ENCODE measurements at regions not wholly inside any gene's neighbourhood (a gene's known extent, or its start where the extent isn't known, plus 50 kb on each side); places are given as distances from the start of the nearest gene placed in this dataset.
"Not testable (repeated sequence)": the region's sequence is repeated elsewhere in the genome, so short reads cannot be mapped to it uniquely, and the experiment has no call there.

DNA sequence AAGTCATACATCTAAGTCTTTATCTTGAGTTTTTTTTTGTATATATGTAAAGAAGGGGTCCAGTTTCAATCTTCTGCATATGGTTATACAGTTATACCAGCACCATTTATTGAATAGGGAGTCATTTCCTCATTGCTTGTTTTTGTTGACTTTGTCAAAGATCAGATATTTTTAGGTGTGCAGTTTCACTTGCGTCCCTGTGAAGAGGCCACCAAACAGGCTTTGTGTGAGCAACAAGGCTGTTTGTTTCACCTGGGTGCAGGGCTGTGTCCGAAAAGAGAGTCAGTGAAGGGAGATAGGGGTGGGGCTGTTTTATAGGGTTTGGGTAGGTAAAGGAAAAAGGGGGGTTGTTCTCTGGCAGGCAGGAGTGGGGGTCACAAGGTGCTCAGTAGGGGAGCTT is 663.2 kb upstream of the BCHE start:
- DNase-seq: not testable (repeated sequence)

DNA sequence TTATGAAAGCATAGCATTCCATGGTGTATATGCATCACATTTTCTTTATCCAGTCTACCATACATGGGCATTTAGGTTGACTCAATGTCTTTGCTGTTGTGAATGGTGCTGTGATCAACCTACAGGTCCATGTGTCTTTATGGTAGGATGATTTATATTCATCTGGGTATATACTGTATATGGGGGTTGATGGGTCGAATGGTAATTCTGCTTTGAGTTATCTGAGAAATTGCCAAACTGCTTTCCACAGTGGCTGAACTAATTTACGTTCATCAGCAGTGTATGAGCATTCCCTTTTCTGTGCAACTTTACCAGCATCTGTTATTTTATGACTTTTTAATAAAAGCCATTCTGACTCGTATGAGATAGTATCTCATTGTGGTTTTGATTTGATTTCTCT is 662.4 kb upstream of the BCHE start:
- no peak for DNase-seq

DNA sequence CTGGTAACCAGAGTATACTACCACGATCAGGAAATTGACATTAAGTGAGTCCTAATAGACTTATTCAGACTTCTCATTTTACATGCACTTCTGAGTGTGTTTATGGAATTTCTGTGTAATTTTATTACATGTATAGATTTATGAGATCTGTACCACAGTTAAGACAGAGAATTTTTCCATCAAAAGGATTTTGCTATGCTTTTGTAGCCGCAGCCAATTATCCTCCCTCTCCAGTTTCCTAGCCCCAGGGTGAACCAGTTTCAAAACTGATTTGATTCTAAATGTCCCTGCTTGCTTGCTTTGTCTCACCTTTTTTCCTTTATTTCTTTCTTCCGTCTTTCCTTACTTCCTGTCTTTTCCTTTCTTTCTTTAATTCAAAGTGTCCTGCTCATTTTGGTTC is 661.2 kb upstream of the BCHE start:
- peak; percentile 37 for DNase-seq

DNA sequence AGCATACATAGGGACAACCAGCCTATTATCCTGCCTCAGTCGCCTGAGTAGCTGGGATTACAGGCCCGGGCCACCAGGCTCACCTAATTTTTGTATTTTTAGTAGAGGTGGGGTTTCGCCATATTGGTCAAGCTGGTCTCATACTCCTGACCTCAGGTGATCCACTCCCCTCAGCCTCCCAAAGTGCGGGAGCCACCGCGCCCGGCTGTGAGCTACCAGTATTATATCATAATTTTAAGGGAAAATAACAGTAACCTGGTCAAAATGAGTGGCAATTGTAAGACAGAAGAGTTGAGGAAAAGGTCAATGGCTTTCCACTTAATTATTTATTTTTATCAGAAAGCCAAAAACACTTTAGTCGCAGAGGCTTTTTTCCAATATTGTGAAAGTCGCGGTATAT is 652.6 kb upstream of the BCHE start:
- DNase-seq: no peak

DNA sequence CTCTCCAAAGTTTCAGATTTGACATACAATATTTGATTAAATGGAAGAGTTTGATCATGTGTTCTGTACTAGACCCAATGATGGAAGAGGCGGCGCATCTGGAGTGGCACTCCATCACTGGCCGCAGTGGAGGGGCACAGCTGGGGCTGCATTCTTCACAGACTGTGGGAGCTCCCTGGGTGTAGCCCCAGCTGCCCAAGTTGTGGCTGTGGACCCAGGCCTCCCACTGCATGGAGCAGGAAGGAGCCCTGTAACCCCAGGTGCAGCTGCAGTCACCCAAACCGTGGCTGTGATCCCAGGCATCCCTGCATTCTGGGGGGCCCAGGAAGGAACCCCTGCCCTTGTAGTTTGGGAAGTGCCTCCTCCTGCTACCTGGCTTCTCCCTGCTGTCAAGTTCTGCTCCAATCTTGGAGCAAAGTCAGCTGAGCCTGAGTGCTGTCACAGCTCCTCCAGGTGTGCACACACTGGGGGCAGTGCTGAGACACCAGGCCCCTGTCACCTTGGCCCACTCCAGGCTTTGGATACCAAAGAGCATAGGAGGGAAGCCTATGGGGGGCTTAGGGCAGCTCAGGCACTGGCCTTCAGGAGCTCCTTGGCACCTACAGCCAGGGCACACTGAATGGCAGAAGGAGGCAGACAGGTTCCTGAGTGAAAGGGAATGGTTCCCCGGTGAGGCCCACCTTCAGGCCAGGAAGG is 651.9 kb upstream of the BCHE start:
- DNase-seq: no peak

DNA sequence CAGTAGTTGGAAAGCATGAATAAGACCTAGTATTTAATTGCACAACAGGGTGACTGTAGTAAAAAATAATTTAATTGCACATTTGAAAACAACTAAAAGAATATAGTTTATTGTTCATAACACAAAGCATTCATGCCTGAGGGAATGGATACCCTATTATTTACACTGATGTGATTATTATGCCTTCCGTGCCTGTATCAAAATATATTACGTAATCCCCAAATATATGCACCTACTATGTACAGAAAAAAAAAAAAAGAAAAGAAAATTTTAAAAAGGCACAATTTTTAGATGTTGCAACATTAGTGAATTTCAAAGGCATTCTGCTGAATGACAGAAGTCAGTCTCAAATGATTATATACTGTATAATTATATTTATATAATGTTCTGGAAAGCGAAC is 647.2 kb upstream of the BCHE start:
- DNase-seq: no peak

DNA sequence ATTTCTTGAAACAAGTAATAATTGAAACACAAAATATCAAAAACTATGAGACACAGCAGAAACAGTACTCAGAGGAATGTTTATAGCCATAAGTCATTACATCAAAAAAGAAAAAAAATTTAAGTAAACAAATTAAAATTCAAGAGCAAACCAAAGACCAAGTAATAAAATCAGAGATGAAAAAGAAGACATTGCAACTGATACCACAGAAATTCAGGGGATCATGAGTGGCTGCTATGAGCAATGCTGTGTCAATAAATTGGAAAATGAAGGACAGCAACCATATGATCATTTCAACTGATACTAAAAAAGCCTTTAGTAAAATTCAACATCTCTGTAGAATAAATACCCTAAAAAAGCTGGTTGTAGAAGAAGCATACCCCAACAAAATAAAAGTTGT is 644.1 kb upstream of the BCHE start:
- no peak for DNase-seq

DNA sequence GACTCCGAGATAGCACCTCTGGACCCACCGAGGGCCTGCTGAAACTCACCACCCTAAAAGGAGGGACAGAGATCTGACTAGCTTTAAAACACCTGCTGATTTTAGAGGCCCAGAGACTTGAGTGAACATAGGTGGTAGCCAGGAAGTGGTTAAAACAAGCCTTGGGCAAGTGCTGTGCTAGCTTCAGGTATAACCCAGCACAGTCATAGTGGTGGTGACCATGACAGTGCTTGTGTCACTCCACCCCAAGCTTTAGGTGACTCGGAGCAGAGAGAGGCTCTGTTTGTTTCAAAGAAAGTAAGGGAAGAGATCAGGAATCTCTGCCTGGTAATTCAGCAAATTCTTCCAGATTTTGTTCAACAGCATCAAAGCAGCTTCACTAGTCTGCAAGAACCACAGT is 641.1 kb upstream of the BCHE start:
- DNase-seq: no peak

DNA sequence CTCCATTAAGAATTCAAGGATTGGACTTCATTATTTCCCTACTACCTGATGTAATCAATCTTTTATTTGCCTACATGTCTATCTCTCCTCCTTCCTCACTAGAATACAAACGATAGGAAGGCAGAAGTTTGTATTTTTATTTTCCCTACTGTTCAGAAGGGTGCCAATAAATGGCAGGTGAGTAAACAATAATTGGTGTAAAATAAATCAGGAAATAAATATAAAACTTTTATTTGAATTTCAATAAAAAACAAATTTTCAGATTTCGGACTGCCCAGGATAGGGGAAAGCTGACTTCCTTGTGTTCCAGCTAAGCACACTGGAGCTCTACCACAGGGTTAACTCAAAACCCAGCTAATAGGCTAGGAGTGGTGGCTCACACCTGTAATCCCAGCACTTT is 636.3 kb upstream of the BCHE start:
- no peak for DNase-seq

DNA sequence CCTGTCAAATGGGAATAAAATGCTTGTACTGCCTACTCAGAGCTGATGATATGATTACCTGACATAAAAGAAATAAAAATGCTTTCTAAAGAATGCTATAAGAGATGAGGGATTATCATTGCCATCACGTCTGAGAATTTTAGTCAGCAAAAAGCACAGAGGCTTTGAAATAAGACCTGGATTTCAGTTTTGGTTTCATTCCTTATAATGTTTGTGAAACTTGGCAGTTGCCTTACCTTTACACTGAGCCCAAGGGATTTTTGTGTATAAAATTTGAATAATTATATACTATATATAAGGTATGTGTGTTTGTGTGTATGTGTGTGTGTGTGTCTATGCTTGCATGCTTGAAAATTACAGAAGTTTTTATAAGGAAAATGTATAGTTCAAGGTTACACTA is 634.8 kb upstream of the BCHE start:
- no peak for DNase-seq

DNA sequence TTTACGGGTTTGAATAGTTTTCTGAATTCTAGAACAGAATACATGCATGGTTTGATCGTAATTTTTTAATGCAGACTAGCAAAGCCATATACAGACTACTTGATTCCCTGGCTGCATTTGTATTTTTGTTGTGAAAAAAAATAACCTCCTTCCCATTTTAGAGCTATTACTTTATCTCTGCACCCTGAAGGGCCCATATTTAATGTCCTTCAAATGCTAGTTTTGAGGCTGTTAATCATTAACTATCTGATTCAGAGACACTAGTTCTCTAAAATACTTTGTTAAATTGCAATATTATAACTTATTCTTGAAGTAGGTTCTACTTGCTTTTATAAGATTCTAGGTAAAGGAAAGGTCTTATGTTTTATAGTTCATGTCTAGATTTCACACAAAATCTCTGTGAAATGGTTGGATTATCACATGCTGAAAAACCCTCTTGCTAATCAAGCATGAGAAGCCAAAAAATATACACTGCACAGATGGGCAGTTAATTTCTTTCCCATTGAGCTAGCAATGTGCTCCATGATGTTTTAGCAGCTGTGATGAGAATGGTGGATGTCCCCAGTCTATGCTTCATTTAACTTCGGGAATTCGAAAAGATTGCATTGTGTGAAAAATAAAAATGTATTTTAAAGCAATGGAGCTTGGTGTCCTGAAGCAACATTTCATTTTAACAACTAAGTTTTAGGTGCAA is 634.0 kb upstream of the BCHE start:
- no peak for DNase-seq

DNA sequence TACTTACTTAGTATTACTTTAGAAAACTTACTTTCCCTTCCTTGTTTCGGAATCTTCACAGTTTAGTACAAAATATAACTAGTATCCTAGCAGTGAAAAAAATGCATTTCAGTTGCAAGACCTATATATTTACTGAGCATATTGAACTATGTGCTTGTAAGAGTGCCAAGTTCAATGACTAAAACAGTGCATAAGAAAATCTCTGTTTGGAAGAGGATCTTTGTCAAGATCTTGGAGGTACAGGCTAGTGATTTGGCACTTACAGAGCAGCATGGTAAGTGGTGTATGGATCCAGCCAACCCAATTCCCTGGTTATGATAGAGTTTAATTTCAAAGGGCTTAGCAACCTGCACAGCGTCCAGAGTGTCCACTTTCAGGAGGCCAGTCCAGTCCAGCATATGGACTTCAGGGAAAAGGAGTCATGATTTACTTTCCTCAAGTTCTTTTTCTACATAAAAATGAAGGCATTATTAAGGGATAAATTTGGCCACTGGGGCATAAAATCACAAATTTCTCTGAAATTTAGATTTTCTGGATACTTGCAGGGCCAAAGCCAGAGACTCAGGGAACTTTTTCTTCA is 625.8 kb upstream of the BCHE start:
- DNase-seq: no peak

DNA sequence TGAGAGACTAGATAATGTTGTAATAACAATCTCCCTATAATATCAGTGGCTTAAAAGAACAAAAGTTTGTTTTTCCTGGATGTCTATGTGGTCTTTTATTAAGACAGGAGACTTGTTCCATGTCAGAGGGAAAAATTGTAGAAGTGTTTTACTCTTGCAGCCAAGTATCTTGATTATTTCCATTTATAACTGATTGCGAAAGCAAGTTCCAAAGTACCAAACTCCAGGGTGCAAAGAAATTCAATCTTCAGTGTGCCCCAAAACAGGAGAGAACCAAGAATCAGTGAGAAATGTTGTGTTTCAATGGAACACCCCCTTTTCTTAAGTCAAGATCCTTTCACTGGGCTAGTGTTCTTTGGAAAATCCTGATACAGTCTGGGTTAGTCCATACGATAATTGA is 624.4 kb upstream of the BCHE start:
- DNase-seq: no peak

DNA sequence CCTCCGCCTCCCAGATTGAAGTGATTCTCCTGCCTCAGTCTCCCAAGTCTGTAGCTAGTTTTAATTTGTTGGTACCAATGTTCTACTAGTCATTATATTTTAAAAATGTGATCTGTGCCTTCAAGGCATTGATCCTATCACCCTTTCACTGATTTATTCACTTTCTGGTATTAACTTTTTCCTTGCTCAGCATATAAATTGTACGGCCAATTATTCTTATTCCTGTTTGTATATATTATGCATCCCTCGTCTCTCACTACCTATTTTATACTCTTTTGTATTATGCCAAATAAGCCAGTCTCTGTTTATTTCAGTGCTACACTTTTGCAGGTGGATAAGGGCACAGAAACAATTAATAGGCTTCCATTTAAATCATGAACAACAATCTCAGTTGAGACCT is 620.2 kb upstream of the BCHE start:
- DNase-seq: no peak

DNA sequence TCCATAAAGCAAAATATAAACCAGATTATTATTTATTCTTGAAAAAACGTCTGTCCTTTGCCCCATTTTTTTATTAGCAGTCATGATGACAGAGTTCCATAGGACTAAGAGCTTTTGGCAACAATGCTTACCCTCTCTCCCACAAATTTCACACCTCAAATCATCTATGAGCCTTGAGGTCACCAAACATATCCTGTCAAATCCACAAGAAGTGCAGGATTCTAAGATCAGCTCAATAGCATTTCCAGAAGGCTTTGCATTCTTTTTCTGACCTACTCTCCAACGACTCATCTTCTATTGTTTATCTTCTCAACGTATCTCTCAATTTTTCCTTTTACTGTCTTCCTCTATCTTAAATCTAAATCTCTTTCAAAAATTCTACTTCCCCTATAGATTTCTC is 619.1 kb upstream of the BCHE start:
- DNase-seq: no peak

DNA sequence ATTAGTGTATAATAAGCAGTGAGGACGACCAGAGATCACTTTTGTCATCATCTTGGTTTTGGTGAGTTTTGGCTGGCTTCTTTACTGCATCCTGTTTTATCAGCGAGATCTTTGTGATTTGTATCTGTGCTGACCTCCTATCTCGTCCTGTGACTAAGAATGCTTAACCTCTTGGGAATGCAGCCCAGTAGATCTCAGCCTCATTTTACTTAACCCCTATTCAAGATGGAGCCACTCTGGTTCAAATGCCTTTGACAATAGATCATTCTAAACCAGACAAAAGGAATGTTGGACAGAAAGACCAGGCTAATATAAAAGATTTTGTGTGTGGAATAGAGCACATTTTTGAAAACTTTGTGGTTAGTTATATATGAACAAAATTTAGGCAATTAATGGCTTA is 618.5 kb upstream of the BCHE start:
- DNase-seq: no peak

DNA sequence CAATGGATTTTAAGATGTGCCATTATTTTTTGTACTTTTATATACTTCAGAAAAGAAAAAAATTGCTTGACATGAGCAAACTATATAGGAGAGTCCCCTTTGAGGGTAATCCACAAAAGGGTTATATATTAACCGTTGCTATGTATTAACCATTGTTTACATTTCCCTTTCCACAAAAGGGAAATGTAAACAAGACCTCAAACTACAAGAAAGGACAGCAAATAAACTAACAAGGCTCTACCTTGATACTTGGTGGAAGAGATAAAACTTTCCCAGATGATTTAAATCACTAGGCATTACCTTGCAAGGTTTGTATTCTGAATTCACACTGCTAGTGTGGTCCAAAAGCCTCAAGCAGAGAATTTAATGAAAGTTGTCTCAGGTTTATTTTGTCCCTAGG is 616.3 kb upstream of the BCHE start:
- no peak for DNase-seq

DNA sequence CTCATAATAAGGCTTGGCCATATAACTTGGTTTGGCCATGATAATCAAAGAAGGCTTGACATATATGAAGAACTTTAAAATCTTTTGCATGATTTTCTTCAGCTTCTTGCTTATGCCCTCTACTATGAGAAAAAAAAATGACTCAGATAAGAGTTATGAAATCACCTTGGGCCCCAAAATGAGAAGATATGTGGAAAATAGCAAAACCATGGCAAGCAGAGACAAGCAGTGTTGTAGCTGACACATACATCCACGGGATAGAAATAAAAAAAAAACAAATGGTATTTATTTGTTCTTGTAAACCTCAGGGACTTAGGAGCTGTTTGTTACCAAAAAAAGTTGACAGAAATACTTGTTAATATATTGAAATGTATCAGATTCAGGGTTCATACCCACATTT is 614.8 kb upstream of the BCHE start:
- DNase-seq: no peak

DNA sequence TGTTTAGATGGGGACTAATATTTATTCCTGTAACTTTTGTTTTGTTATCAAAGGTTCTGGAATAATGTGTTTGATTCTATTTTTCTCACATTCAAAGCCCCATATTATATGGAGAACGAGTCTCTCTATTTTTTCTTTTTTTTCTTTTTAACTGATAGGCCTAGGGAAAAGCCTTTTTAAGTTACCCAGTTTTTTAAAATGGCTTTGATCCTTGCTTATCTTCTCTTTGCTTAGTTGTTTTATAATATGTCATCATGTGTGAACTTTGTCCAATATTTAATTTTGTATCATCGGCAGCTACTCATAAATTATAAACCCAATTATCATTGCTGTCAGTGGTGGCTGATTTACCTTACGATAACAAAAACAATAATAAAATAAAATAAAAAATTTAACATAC is 610.3 kb upstream of the BCHE start:
- no peak for DNase-seq

DNA sequence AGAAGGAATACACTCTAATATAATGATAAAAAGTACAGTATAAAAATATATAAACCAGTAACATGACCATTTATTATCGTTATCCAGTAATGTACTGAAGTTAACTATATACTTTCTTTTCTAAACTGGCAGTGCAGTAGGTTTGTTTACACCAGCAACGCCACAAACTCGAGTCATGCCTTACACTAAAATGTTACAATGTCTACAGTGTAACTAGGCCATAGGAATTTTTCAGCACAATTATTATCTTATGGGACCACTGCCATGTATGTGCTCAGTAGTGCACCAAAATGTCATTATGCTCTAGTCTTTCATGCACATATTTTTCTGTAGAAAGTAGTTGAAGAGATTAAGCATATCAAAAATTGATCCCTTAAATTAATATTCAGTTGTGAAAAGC is 609.8 kb upstream of the BCHE start:
- DNase-seq: no peak

DNA sequence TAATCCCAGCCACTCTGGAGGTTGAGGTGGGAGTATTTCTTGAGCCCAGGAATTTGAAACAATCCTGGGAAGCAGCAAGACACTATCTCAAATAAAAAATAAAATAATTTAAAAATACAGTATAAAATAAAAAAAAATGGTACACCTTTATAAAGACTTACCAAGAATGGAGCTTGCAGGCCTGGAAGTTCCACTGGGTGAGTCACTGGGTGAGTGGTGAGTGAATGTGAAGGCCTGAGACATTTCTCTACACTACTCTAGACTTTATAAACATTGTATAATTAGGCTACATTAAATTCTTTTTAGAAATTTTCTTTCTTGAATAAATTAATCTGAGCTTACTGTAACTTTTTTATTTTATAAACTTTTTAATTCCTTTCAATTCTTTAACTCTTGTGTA is 609.1 kb upstream of the BCHE start:
- DNase-seq: no peak

DNA sequence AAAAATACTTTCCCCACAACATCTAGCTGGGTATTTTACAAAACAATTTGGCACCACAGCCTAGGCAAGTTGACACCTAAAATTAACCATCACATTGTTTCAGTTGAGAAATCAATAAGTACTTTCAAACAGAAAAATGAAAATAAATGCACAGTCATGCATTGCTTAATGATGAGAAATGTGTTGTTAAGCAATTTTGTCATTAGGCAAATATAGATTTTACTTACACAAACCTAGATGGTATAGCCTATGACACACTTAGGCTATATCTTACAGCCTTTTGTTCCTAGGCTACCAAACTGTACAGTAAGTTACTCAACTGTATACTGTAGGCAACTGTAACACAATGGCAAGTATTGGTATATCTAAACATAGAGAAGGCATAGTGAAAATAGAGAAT is 608.6 kb upstream of the BCHE start:
- DNase-seq: no peak

DNA sequence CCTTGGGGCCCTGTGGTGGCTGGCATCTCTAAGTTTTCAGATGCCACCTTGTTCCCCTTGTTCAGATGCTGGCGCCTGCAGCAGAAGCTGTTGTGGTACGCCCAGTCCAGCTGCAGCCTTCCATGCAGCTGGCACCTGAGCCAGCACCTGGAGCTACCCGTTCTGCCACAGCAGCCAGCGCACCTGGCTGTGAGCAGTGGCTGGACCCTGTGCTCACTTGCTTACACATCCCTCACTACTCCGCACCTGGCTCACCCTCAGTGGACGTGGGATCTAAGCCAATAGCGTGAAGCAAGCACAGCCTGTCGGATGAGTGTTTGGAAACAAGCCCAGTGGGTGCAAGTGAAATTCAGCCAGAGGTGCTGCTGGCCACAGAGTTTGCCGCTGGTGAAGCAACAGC is 607.5 kb upstream of the BCHE start:
- no peak for DNase-seq

DNA sequence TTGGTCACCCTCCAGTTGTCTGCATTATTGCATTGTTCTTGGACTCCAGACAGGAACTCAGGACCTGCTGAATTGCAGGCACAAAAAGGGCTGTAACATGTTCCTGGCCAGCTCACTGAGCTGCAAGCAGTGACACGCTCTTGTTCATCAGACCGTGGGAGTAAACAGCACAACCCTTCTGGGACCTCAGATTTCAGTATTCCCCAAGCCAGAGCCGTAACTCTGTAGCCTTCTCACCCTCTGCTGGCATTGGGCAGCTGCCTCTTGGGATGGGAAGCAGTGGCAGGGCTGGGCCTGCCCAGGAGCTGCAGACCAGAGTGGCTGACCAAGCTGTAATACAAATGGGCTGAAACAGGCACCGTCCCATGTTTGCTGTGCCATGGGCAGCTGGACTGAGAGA is 607.1 kb upstream of the BCHE start:
- no peak for DNase-seq

Measured in NCI-H1048 (cell line).